HFFc6 (cell line): ENCODE measurements at regions not wholly inside any gene's neighbourhood (a gene's known extent, or its start where the extent isn't known, plus 50 kb on each side); places are given as distances from the start of the nearest gene placed in this dataset.

Experiments
- DNase-seq: peaks from one replicate; pipeline ENCODE4 v3.0.0-alpha.2; 2018
- H3K27ac Mint-ChIP-seq: 2 replicates; pipeline ENCODE4 v1.8.0; 2020; ENCODE audit warnings: mild to moderate bottlenecking, mixed read lengths
- H3K27me3 Mint-ChIP-seq: 2 replicates; pipeline ENCODE4 v1.8.0; 2021; ENCODE audit warnings: mild to moderate bottlenecking, moderate library complexity, mixed read lengths; ENCODE audit not compliant: insufficient read depth
- H3K36me3 Mint-ChIP-seq: 2 replicates; pipeline ENCODE4 v1.8.0; 2021; ENCODE audit warnings: low read depth, mixed read lengths
- H3K4me1 Mint-ChIP-seq: 2 replicates; pipeline ENCODE4 v1.8.0; 2020; ENCODE audit warnings: low read depth, mixed read lengths
- H3K4me3 Mint-ChIP-seq: 2 replicates; pipeline ENCODE4 v1.8.0; 2020; ENCODE audit warnings: mild to moderate bottlenecking, moderate library complexity, mixed read lengths
- H3K9me3 Mint-ChIP-seq: 2 replicates; pipeline ENCODE4 v1.8.0; 2020; ENCODE audit warnings: mild to moderate bottlenecking, mixed read lengths
- CTCF ChIP-seq: fragments of 200-600 bp; sonication (generic); IDR thresholded peaks from 2 replicates; pipeline ENCODE4 v1.5.0; 2021; ENCODE audit warnings: antibody characterized with exemption, mild to moderate bottlenecking

- Mint-ChIP-seq H3K27me3 (peaks cover 11% of the 10 kb centered on the region), H3K27ac (no peak overlapping the region), H3K4me3 (no peak overlapping the region), H3K9me3 (no peaks in the 10 kb centered on the region; the same call in 1 of the 2 replicates), H3K4me1 (peaks cover 36% of the 10 kb centered on the region), H3K36me3 (no peaks in the 10 kb centered on the region)
- no peak for TF ChIP-seq CTCF
- DNase-seq, result no peak
Observed at GRCh38 chr20:24866008-24866407, 83.1 kb upstream of the CST7 start.

DNA sequence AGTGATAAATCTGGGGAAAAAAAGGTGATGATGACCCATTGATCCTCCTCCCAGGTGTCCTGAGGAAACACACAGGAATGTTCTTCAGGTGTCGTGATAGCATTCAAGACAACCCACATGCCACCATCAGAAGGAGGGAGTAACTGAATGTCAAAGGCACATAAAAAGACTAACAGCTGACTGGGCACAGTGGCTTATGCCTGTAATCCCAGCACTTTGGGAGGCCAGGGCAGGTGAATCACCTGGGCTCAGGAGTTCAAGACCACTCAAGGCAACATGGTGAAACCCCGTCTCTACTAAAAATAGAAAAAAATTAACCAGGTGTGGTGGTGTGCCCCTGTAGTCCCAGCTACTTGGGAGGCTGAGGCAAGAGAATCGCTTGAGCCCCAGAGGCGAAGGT is 82.3 kb upstream of the CST7 start:
- DNase-seq, result no peak
- Mint-ChIP-seq H3K27me3 (peaks cover 8% of the 10 kb centered on the region), H3K4me3 (no peak overlapping the region), H3K4me1 (peaks cover 40% of the 10 kb centered on the region), H3K27ac (no peak overlapping the region), H3K9me3 (no peaks in the 10 kb centered on the region; the same call in 1 of the 2 replicates), H3K36me3 (no peaks in the 10 kb centered on the region)
- no peak for TF ChIP-seq CTCF

DNA sequence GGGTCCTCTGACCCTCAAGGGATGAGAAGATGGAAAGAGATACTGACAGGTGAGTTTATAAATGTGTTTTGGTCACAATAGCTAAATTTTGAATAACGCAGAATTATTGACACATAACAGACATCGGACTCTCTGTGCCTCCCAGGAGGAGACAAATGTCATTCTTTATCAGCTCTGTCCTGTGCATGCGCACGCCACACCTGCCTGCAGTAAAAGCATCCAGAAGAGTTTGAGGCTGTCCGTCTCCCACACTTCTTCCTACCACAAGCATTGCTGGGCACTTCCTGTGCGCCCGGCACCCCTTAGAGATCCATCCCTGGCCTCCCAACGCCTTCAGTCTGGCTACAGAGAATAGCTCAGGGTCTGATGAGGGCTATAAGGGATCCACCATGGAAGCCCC is 81.5 kb upstream of the CST7 start:
- H3K36me3 Mint-ChIP-seq, result no peaks in the 10 kb centered on the region
- no peak overlapping the region for H3K27ac Mint-ChIP-seq
- H3K4me3 Mint-ChIP-seq, result no peak overlapping the region
- no peak for TF ChIP-seq CTCF
- DNase-seq, result no peak
- H3K9me3 Mint-ChIP-seq, result no peaks in the 10 kb centered on the region; the same call in 1 of the 2 replicates
- H3K4me1 Mint-ChIP-seq, result peaks cover 39% of the 10 kb centered on the region
- peaks cover 6% of the 10 kb centered on the region for H3K27me3 Mint-ChIP-seq

DNA sequence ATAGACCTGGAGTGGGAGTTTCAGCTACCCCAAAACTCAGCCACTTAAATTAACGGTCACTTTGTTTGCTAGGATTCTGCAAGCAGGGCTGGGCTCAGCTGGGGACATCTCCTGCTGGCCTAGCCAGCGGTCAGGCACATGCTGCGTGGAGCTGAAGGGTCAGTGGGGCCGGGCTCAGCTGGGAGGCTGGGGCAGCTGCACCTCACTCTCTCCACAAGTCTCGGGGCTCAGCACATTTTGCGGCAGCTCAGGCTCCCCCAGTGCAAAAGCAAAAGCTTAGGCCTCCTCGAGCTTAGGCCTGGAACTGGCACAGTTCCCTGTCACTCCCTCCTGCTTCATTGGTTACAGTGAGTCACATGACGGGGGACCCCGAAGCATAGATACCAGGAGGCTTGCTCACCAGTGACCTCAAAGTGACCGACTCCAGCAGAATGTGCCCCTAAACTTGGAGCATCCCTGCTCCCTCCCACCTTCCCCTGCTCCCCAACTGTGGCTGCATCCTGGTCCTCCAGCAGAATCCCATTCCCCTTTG is 80.6 kb upstream of the CST7 start:
- no peaks in the 10 kb centered on the region for H3K36me3 Mint-ChIP-seq
- peak overlapping the region; percentile 31; the same call in 1 of the 2 replicates for H3K27ac Mint-ChIP-seq
- peaks cover 6% of the 10 kb centered on the region for H3K27me3 Mint-ChIP-seq
- H3K9me3 Mint-ChIP-seq, result no peaks in the 10 kb centered on the region; the same call in 1 of the 2 replicates
- peaks cover 29% of the 10 kb centered on the region for H3K4me1 Mint-ChIP-seq
- DNase-seq, result no peak
- TF ChIP-seq CTCF, result no peak
- no peak overlapping the region for H3K4me3 Mint-ChIP-seq

DNA sequence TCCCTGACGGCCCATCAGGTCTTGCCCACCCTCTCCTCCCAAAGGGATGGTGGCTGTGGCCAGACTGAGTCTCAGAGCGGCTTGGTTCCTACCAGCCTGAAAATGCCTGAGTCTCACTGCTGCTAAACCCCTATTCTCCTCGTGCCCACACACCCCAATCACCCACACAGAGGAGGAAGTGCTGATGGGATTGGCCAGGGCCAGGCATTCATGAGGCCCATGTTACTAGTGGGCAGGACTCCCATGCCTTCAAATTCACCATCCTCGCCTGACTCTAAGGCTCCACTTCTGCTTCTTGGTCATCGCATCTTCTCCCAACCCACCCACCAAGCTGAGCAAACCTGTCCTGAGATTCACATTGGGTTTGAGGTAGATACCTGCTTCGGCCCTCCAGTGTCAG is 80.1 kb upstream of the CST7 start:
- Mint-ChIP-seq H3K4me3 (no peak overlapping the region), H3K27ac (no peak overlapping the region), H3K27me3 (peaks cover 8% of the 10 kb centered on the region), H3K9me3 (no peaks in the 10 kb centered on the region; the same call in 1 of the 2 replicates), H3K4me1 (peaks cover 24% of the 10 kb centered on the region), H3K36me3 (no peaks in the 10 kb centered on the region)
- no peak for DNase-seq
- TF ChIP-seq CTCF, result no peak

DNA sequence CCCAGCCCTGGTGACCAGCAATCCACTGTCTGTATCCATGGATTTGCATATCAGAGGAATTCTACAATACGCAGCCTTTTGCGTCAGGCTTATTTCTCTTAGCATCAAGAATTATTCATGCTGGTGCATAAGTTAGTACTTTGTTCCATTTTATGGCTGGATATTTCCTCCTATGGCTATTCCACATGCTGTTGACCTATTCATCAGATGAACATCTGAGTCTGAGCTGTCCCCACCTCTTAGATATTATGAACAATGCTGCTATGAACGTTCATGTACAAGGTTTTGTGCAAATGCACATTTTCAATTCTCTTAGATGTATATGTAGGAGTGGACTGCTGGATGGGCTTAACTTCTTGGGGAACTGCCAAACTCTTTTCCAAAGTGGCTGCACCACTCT is 79.0 kb upstream of the CST7 start:
- no peaks in the 10 kb centered on the region for H3K36me3 Mint-ChIP-seq
- TF ChIP-seq CTCF, result no peak
- H3K9me3 Mint-ChIP-seq, result no peaks in the 10 kb centered on the region; the same call in 1 of the 2 replicates
- H3K27ac Mint-ChIP-seq, result no peak overlapping the region
- DNase-seq, result no peak
- H3K27me3 Mint-ChIP-seq, result peaks cover 12% of the 10 kb centered on the region
- peaks cover 22% of the 10 kb centered on the region for H3K4me1 Mint-ChIP-seq
- no peak overlapping the region for H3K4me3 Mint-ChIP-seq
